Fibroblast of the aortic adventitia (primary cell): ENCODE measurements at regions not wholly inside any gene's neighbourhood (a gene's known extent, or its start where the extent isn't known, plus 50 kb on each side); places are given as distances from the start of the nearest gene placed in this dataset.
A peak's percentile ranks its signal among the peaks of the same experiment; 100 is the strongest.

Source experiments
- DNase-seq: peaks from one replicate; pipeline ENCODE4 v3.0.0-alpha.2; 2010; ENCODE audit warnings: low read depth
- H3K4me3 ChIP-seq: 2 replicates; pipeline ENCODE4 v1.5.1; 2011; ENCODE audit warnings: low read depth, mild to moderate bottlenecking, control low read depth, low read length, moderate library complexity
- CTCF ChIP-seq: IDR thresholded peaks from 2 replicates; pipeline ENCODE4 v1.5.1; 2011; ENCODE audit warnings: mild to moderate bottlenecking, low read length, control low read depth, inconsistent platforms; ENCODE audit not compliant: insufficient read depth

GRCh38 chr3:94453864-94454263, 391.0 kb downstream of the NSUN3 start:
- no peak overlapping the region for H3K4me3 ChIP-seq
- no peak for DNase-seq
- TF ChIP-seq CTCF, result no peak

GRCh38 chr3:94459167-94459566, 396.3 kb downstream of the NSUN3 start:
- no peak for TF ChIP-seq CTCF
- no peak for DNase-seq
- no peak overlapping the region for H3K4me3 ChIP-seq

GRCh38 chr3:94460931-94461330, 398.1 kb downstream of the NSUN3 start:
- DNase-seq, result peak; percentile 14
- TF ChIP-seq CTCF, result no peak
- no peak overlapping the region for H3K4me3 ChIP-seq

GRCh38 chr3:94462931-94463330, 400.1 kb downstream of the NSUN3 start:
- no peak overlapping the region for H3K4me3 ChIP-seq
- TF ChIP-seq CTCF, result no peak
- DNase-seq, result no peak

GRCh38 chr3:94472511-94472910, 409.6 kb downstream of the NSUN3 start:
- H3K4me3 ChIP-seq, result no peak overlapping the region
- no peak for DNase-seq
- TF ChIP-seq CTCF, result no peak

- TF ChIP-seq CTCF, result no peak
- DNase-seq, result no peak
- no peak overlapping the region for H3K4me3 ChIP-seq
Observed at GRCh38 chr3:94481226-94481898, 418.5 kb downstream of the NSUN3 start.

GRCh38 chr3:94482686-94483085, 419.8 kb downstream of the NSUN3 start:
- H3K4me3 ChIP-seq, result no peak overlapping the region
- no peak for DNase-seq
- TF ChIP-seq CTCF, result no peak
